OCI-LY7 (cell line): ENCODE measurements at regions not wholly inside any gene's neighbourhood (a gene's known extent, or its start where the extent isn't known, plus 50 kb on each side); places are given as distances from the start of the nearest gene placed in this dataset.

Experiments
- BruUV-seq: library from RNA; stranded (reverse); fragments of 400-500 nt; replicated peaks from 2 replicates; lab custom pipeline; 2021; lab: Mats Ljungman, UMichigan
- CTCF ChIA-PET: fragments of 300-600 bp; sonication (Branson Sonifier 250); formaldehyde crosslinking; loops from one replicate; lab custom pipeline; 2022; ENCODE audit warnings: antibody characterized with exemption; ENCODE audit not compliant: unreplicated experiment; lab: Charles Lee
- POLR2A ChIA-PET: fragments of 300-600 bp; sonication (Branson Sonifier 250); formaldehyde crosslinking; loops from one replicate; lab custom pipeline; 2022; ENCODE audit warnings: antibody characterized with exemption; lab: Charles Lee
- DNase-seq: peaks from one replicate; pipeline ENCODE4 v3.0.0-alpha.2; 2015; ENCODE audit warnings: low spot score
- H2AFZ ChIP-seq: fragments of 200-600 bp; sonication (generic), shearing (Covaris generic); 2 replicates; pipeline ENCODE4 v1.6.1; 2014; ENCODE audit warnings: mild to moderate bottlenecking, antibody characterized with exemption, low read length, moderate library complexity
- H3K27ac ChIP-seq: fragments of 200-600 bp; sonication (generic); 2 replicates; pipeline ENCODE4 v1.5.1; 2014; ENCODE audit warnings: mixed run types, low read depth, mild to moderate bottlenecking, moderate library complexity, low read length, inconsistent platforms; ENCODE audit not compliant: poor library complexity, severe bottlenecking
- H3K36me3 ChIP-seq: fragments of 200-600 bp; sonication (generic); 2 replicates; pipeline ENCODE4 v1.6.1; 2014; ENCODE audit warnings: mild to moderate bottlenecking, antibody characterized with exemption, low read length, moderate library complexity, mixed read lengths; ENCODE audit not compliant: insufficient read depth
- H3K4me1 ChIP-seq: fragments of 200-600 bp; sonication (generic); 2 replicates; pipeline ENCODE4 v1.5.1; 2014; ENCODE audit warnings: mild to moderate bottlenecking, low read length; ENCODE audit not compliant: insufficient read depth, poor library complexity, severe bottlenecking
- H3K4me2 ChIP-seq: fragments of 200-600 bp; sonication (generic); 2 replicates; pipeline ENCODE4 v1.6.1; 2014; ENCODE audit warnings: mild to moderate bottlenecking, low read length
- H3K4me3 ChIP-seq: fragments of 200-600 bp; sonication (generic); 2 replicates; pipeline ENCODE4 v1.5.1; 2014; ENCODE audit warnings: mild to moderate bottlenecking, low read depth, low read length; ENCODE audit not compliant: poor library complexity, severe bottlenecking
- H3K79me2 ChIP-seq: fragments of 200-600 bp; sonication (generic); 2 replicates; pipeline ENCODE4 v1.6.1; 2016; ENCODE audit warnings: low read depth, mild to moderate bottlenecking, low read length, moderate library complexity, mixed read lengths; ENCODE audit not compliant: insufficient read depth
- H3K9me2 ChIP-seq: fragments of 200-600 bp; sonication (generic); 2 replicates; pipeline ENCODE4 v1.6.1; 2016; ENCODE audit warnings: mild to moderate bottlenecking, low read length, mixed read lengths; ENCODE audit not compliant: insufficient read depth
- H3K9me3 ChIP-seq: fragments of 200-600 bp; sonication (generic); 2 replicates; pipeline ENCODE4 v1.6.1; 2014; ENCODE audit warnings: mild to moderate bottlenecking, mixed run types, low read length, mixed read lengths
- H4K20me1 ChIP-seq: fragments of 200-600 bp; sonication (generic); 2 replicates; pipeline ENCODE4 v1.6.1; 2014; ENCODE audit warnings: mild to moderate bottlenecking, antibody characterized with exemption, low read length, moderate library complexity, mixed read lengths; ENCODE audit not compliant: insufficient read depth
- EZH2phosphoT487 ChIP-seq: fragments of 200-600 bp; sonication (generic); IDR thresholded peaks from 2 replicates; pipeline ENCODE4 v1.6.1; 2018; ENCODE audit warnings: low read depth, borderline replicate concordance, mild to moderate bottlenecking, mixed run types, antibody characterized with exemption, low read length, moderate library complexity, mixed read lengths
- intact Hi-C: fragments of 100-400 bp; cut with micrococcal nuclease; formaldehyde crosslinking; loops from one replicate; pipeline ENCODE4 v1.10.0; 2022; ENCODE audit not compliant: unreplicated experiment
- TF ChIP-seq, protein P1 (sequence below): fragments of 200-600 bp; sonication (generic); conservative IDR thresholded peaks from 2 replicates; pipeline ENCODE4 v1.5.1; 2014; ENCODE audit warnings: mild to moderate bottlenecking, antibody characterized with exemption, low read length, moderate library complexity, mixed read lengths

DNA sequence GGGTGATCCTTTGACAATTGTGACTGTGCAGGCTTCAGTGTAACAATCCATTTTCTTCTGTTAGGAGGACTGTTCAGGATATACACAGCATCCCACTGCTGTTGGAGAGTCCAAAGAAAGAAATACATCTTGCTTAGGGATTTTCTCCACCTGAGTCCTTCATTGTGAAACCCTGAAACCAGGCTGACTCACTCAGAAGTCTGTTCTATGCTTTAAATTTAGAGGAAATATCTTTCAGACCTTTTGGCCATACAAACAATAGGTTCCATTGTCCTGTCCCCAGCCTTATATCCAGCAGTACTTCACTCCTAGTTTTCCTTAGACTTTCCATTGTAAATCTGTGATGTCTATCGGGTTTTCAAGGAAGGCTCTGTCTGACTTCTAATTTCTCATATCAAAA is 379.1 kb downstream of the SUCLA2 start:
- CTCF ChIA-PET = no interaction called here
- H3K4me2 ChIP-seq = no peak overlapping the region
- intact Hi-C loops = no loop called here

DNA sequence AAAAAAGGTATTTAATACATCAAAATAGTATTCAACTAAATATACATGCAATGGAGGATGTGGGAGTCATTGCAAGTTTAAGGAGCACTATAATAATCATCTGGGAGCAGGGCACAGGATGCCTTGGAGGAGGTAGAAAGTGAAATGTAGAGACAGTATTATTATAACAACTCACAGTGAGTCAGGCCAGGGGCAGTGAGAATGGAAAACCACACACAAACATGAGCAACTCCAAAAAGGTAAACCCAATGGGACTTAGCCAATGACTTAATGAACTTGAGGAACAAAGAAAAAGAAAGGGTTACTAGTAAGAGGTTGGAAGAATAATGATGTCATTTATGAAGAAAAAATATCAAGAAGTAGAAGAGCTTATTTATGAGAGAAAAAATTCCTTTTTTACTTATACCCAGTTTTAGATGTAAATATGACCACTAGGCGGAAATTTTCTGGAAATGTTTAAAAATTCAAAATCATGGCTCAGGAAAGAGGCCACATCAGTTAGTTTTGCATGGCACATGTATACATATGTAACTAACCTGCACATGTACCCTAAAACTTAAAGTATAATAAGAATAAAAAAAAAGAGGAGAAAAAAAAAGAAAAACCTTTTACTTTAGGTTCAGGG is 389.3 kb downstream of the SUCLA2 start:
- Histone ChIP-seq H2AFZ (no peak overlapping the region), H3K27ac (no peak overlapping the region), H3K9me3 (no peaks in the 10 kb centered on the region), H3K4me2 (no peak overlapping the region), H3K36me3 (no peaks in the 10 kb centered on the region), H3K4me3 (no peak overlapping the region), H4K20me1 (no peaks in the 10 kb centered on the region), H3K4me1 (no peaks in the 10 kb centered on the region), H3K9me2 (no peaks in the 10 kb centered on the region), H3K79me2 (no peaks in the 10 kb centered on the region)
- intact Hi-C loops = no loop called here
- TF ChIP-seq EZH2phosphoT487 = no peak
- TF ChIP-seq, protein P1, sequence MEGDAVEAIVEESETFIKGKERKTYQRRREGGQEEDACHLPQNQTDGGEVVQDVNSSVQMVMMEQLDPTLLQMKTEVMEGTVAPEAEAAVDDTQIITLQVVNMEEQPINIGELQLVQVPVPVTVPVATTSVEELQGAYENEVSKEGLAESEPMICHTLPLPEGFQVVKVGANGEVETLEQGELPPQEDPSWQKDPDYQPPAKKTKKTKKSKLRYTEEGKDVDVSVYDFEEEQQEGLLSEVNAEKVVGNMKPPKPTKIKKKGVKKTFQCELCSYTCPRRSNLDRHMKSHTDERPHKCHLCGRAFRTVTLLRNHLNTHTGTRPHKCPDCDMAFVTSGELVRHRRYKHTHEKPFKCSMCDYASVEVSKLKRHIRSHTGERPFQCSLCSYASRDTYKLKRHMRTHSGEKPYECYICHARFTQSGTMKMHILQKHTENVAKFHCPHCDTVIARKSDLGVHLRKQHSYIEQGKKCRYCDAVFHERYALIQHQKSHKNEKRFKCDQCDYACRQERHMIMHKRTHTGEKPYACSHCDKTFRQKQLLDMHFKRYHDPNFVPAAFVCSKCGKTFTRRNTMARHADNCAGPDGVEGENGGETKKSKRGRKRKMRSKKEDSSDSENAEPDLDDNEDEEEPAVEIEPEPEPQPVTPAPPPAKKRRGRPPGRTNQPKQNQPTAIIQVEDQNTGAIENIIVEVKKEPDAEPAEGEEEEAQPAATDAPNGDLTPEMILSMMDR = no peak
- ChIA-PET CTCF (no interaction called here), POLR2A (no interaction called here)
- no TSS peak for BruUV-seq
- DNase-seq = no peak

More for the DNA sequence above, 379.1 kb downstream of the SUCLA2 start:
- no peak overlapping the region for H3K4me3 ChIP-seq
- no peaks in the 10 kb centered on the region for H3K9me3 ChIP-seq
- no peaks in the 10 kb centered on the region for H3K9me2 ChIP-seq
- TF ChIP-seq, protein P1 = no peak
- TF ChIP-seq EZH2phosphoT487 = no peak
- POLR2A ChIA-PET = interaction anchor here (0.6 kb wide), 1 partner anchor 144 kb away, joined by 3 read pairs; no protein-coding TSS in a partner anchor
- H3K27ac ChIP-seq = no peak overlapping the region
- H3K36me3 ChIP-seq = no peaks in the 10 kb centered on the region
- DNase-seq = no peak
- no peaks in the 10 kb centered on the region for H4K20me1 ChIP-seq
- BruUV-seq = no TSS peak
- H3K4me1 ChIP-seq = no peaks in the 10 kb centered on the region
- no peak overlapping the region for H2AFZ ChIP-seq
- H3K79me2 ChIP-seq = no peaks in the 10 kb centered on the region

DNA sequence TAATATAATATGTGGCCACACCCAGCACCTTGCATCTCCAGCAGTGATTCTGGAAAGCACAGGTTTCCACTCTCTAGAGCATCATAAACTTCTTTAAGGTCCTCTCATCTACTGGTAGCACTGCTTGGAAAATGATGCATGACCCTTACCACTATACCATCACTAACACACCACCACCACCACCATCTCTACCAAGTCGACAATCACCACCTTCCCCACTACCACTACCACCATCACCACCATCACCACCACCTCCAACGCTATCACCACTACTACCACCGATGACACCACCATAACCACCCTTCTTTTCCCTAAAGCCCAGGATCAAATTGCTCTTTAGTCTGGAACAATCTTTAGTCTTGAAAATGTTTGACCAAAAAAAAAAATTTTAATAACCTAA is 390.4 kb downstream of the SUCLA2 start:
- Histone ChIP-seq H3K4me3 (no peak overlapping the region), H2AFZ (no peak overlapping the region), H3K4me2 (no peak overlapping the region), H4K20me1 (no peaks in the 10 kb centered on the region), H3K36me3 (no peaks in the 10 kb centered on the region), H3K27ac (no peak overlapping the region), H3K4me1 (no peaks in the 10 kb centered on the region), H3K9me3 (no peaks in the 10 kb centered on the region), H3K79me2 (no peaks in the 10 kb centered on the region), H3K9me2 (no peaks in the 10 kb centered on the region)
- intact Hi-C loops = no loop called here
- BruUV-seq = no TSS peak
- ChIA-PET CTCF (no interaction called here), POLR2A (no interaction called here)
- no peak for TF ChIP-seq EZH2phosphoT487
- TF ChIP-seq, protein P1 = no peak
- DNase-seq = no peak
